ENCODE measurements at regions not wholly inside any gene's neighbourhood (a gene's known extent, or its start where the extent isn't known, plus 50 kb on each side); places are given as distances from the start of the nearest gene placed in this dataset.

DNA sequence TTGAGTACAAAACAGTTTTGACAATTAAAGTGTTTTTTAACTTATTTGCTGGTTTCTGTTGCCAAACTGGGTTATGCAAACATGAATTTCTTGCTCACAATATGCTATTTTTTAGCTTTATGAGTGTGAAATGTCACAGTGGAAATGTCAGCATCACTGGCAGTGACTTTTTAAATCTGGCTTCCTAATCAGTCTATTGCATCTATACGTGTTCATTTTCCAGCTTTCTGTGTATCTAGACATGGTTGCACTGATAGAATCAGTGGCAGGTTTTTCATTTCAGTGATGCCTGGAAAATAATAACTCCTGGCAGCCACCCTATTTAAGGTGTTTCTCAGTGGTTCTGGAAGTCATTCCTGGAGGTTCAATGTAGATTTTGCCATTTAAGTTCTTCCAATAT lies 146.7 kb downstream of the SLITRK6 start:
- Histone ChIP-seq H4K5ac (ENCODE audit: low read depth, low read length) (no peak overlapping the region), H3K4me3 (ENCODE audit: insufficient read depth, low read depth, low read length) (no peak overlapping the region), H2AFZ (replicated peaks; ENCODE audit: low read length, poor library complexity) (no peak overlapping the region), H3K56ac (ENCODE audit: extremely low read depth, insufficient read depth, low read length) (no peak overlapping the region), H3K27me3 (ENCODE audit: control insufficient read depth, insufficient read depth, low read length) (no peaks in the 10 kb centered on the region), H2AK5ac (ENCODE audit: low read depth, low read length) (no peak overlapping the region), H3K14ac (replicated peaks; ENCODE audit: low read depth, low read length) (no peak overlapping the region), H3K27ac (ENCODE audit: insufficient read depth, low read length) (no peak overlapping the region), H4K8ac (ENCODE audit: low read depth in 2 of 2, low read length in 2 of 2) (no peak overlapping the region), H3K4me1 (ENCODE audit: control insufficient read depth, insufficient read depth, low read length) (no peaks in the 10 kb centered on the region), H4K20me1 (ENCODE audit: insufficient read depth, low read length) (no peaks in the 10 kb centered on the region), H3K9ac (ENCODE audit: low read depth, low read length) (no peak overlapping the region), H4K91ac (ENCODE audit: insufficient read depth, low read depth, low read length) (no peak overlapping the region), H2BK15ac (ENCODE audit: low read depth, low read length) (no peak overlapping the region), H3K18ac (ENCODE audit: low read depth, low read length) (no peak overlapping the region), H2BK20ac (ENCODE audit: low read depth, low read length) (no peak overlapping the region), H3K79me1 (ENCODE audit: low read depth in 1 of 2, low read length in 2 of 2) (no peaks in the 10 kb centered on the region), H3K4ac (ENCODE audit: low read depth, low read length) (no peak overlapping the region), H2BK120ac (ENCODE audit: low read depth, low read length) (no peak overlapping the region), H3K36me3 (ENCODE audit: control insufficient read depth, insufficient read depth, low read length) (no peaks in the 10 kb centered on the region), H3K23ac (ENCODE audit: low read depth, low read length) (no peak overlapping the region), H2AK9ac (replicated peaks; ENCODE audit: low read depth, low read length, poor library complexity) (no peak overlapping the region), H3K9me1 (ENCODE audit: insufficient read depth, low read length) (no peaks in the 10 kb centered on the region), H3K4me2 (ENCODE audit: low read depth, low read length) (no peak overlapping the region), H2BK5ac (ENCODE audit: low read depth, low read length, poor library complexity, severe bottlenecking) (no peak overlapping the region), H3K9me3 (ENCODE audit: control insufficient read depth, insufficient read depth, low read length) (no peaks in the 10 kb centered on the region; the same call in 1 of the 2 replicates)
- ChIA-PET CTCF (no interaction called here), POLR2A (ENCODE audit: unreplicated experiment) (no interaction called here)
- dilution Hi-C loops (cut with HindIII; ENCODE audit: low sequenced_read_pairs, unreplicated experiment): no loop called here
- DNase-seq: no peak
- in situ Hi-C loops (cut with MboI; ENCODE audit: low sequenced_read_pairs): no loop called here
- ATAC-seq (ENCODE audit: low read depth): no peak
- intact Hi-C loops (cut with micrococcal nuclease): no loop called here
- BruUV-seq (replicated peaks): no TSS peak
- WGBS, 2 experiments (ENCODE audit: extremely low coverage in 2 of 2, insufficient read length in 1 of 2): no CpG with 5 or more reads among the region's 1 CpG
- TF ChIP-seq BHLHE40 (IDR thresholded peaks at IDR 0.05; ENCODE audit: low read depth, low read length): no peak
- TF ChIP-seq RAD21 (IDR thresholded peaks at IDR 0.05; ENCODE audit: low read length): no peak
- no peak for TF ChIP-seq MAFK (IDR thresholded peaks at IDR 0.05; ENCODE audit: low read depth, low read length)
- no peak for TF ChIP-seq RCOR1 (IDR thresholded peaks at IDR 0.05; ENCODE audit: insufficient replicate concordance, low read length)
- TF ChIP-seq CHD1 (IDR thresholded peaks at IDR 0.05; ENCODE audit: low read depth, low read length): no peak
- no peak for TF ChIP-seq MXI1 (IDR thresholded peaks at IDR 0.05; ENCODE audit: borderline replicate concordance, low read depth, low read length)
- no peak for TF ChIP-seq RFX5 (IDR thresholded peaks at IDR 0.05; ENCODE audit: low read depth, low read length)
- TF ChIP-seq, protein P1, sequence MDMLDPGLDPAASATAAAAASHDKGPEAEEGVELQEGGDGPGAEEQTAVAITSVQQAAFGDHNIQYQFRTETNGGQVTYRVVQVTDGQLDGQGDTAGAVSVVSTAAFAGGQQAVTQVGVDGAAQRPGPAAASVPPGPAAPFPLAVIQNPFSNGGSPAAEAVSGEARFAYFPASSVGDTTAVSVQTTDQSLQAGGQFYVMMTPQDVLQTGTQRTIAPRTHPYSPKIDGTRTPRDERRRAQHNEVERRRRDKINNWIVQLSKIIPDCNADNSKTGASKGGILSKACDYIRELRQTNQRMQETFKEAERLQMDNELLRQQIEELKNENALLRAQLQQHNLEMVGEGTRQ (IDR thresholded peaks at IDR 0.05; ENCODE audit: low read depth, low read length): no peak
- no peak for TF ChIP-seq FOS (IDR thresholded peaks at IDR 0.05; ENCODE audit: low read depth, low read length)
- TF ChIP-seq POLR2A (IDR thresholded peaks at IDR 0.05; ENCODE audit: low read depth, low read length): no peak
- TF ChIP-seq SMC3 (IDR thresholded peaks at IDR 0.05; ENCODE audit: low read depth, low read length): no peak
- TF ChIP-seq, protein P2, sequence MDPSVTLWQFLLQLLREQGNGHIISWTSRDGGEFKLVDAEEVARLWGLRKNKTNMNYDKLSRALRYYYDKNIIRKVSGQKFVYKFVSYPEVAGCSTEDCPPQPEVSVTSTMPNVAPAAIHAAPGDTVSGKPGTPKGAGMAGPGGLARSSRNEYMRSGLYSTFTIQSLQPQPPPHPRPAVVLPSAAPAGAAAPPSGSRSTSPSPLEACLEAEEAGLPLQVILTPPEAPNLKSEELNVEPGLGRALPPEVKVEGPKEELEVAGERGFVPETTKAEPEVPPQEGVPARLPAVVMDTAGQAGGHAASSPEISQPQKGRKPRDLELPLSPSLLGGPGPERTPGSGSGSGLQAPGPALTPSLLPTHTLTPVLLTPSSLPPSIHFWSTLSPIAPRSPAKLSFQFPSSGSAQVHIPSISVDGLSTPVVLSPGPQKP (IDR thresholded peaks at IDR 0.05; ENCODE audit: borderline replicate concordance, low read depth, low read length): no peak

Measured in IMR-90 (cell line).